H1 (cell line): ENCODE measurements at regions not wholly inside any gene's neighbourhood (a gene's known extent, or its start where the extent isn't known, plus 50 kb on each side); places are given as distances from the start of the nearest gene placed in this dataset.

Source experiments
- CTCF ChIA-PET: fragments of 300-600 bp; sonication (Branson Sonifier 250); formaldehyde crosslinking; loops from one replicate; lab custom pipeline; 2021; ENCODE audit not compliant: partially characterized antibody; lab: Charles Lee
- POLR2A ChIA-PET: fragments of 300-600 bp; sonication (Branson Sonifier 250); formaldehyde crosslinking; loops from one replicate; lab custom pipeline; 2021; ENCODE audit warnings: inconsistent platforms; ENCODE audit not compliant: partially characterized antibody; lab: Charles Lee
- DNase-seq, 2 experiments: peaks; one replicate each; pipeline versions ENCODE4 v3.0.0 to v3.0.0-alpha.2; 2010 to 2022; ENCODE audit warnings: low spot score in 2 of 2, low read depth in 1 of 2, mixed read lengths in 1 of 2
- FAIRE-seq: peaks from 2 replicates; lab custom pipeline; 2011; peaks lifted over from hg19 to GRCh38; lab: Jason Lieb, UNC
- H2AFZ ChIP-seq: 2 replicates; pipeline ENCODE4 v1.8.1; 2012; ENCODE audit warnings: low read length, inconsistent platforms
- H2AK5ac ChIP-seq: 2 replicates; pipeline ENCODE4 v1.6.1; 2013; ENCODE audit warnings: low read depth, low read length
- H2BK120ac ChIP-seq: replicated peaks from 2 replicates; pipeline ENCODE3; 2013; ENCODE audit warnings: low read depth, low read length, inconsistent platforms
- H2BK12ac ChIP-seq: 2 replicates; pipeline ENCODE4 v1.6.1; 2013; ENCODE audit warnings: low read depth, low read length
- H2BK15ac ChIP-seq: 2 replicates; pipeline ENCODE4 v1.6.1; 2013; ENCODE audit warnings: low read length
- H2BK20ac ChIP-seq: 2 replicates; pipeline ENCODE4 v1.6.1; 2013; ENCODE audit warnings: low read length
- H2BK5ac ChIP-seq: 2 replicates; pipeline ENCODE4 v1.6.1; 2013; ENCODE audit warnings: low read depth, low read length
- H3K14ac ChIP-seq: 2 replicates; pipeline ENCODE4 v1.6.1; 2013; ENCODE audit warnings: inconsistent platforms; ENCODE audit not compliant: insufficient read length
- H3K18ac ChIP-seq: 2 replicates; pipeline ENCODE4 v1.6.1; 2013; ENCODE audit warnings: low read length; ENCODE audit errors: extremely low read depth
- H3K23ac ChIP-seq: 2 replicates; pipeline ENCODE4 v1.6.1; 2013; ENCODE audit warnings: inconsistent platforms; ENCODE audit not compliant: insufficient read length
- H3K23me2 ChIP-seq: 2 replicates; pipeline ENCODE4 v1.6.1; 2013; ENCODE audit warnings: low read depth, low read length
- H3K27ac ChIP-seq: 2 replicates; pipeline ENCODE4 v1.6.1; 2011; ENCODE audit warnings: low read depth, low read length, inconsistent platforms
- H3K27me3 ChIP-seq, 4 experiments: replicated peaks in 1 of 4; 1 replicate in 1 of 4; 2 replicates in 3 of 4; pipeline versions ENCODE4 v1.6.1 to v1.8.1; 2011 to 2013; ENCODE audit warnings: low read length in 3 of 4, mild to moderate bottlenecking in 3 of 4, inconsistent platforms in 2 of 4, mixed read lengths in 2 of 4, moderate library complexity in 1 of 4; ENCODE audit not compliant: control insufficient read depth in 3 of 4, insufficient read depth in 3 of 4; ENCODE audit errors: extremely low read depth in 1 of 4
- H3K36me3 ChIP-seq, 4 experiments: 2 replicates each; pipeline versions ENCODE4 v1.6.1 to v1.8.1; 2011 to 2013; ENCODE audit warnings: mild to moderate bottlenecking in 4 of 4, low read length in 3 of 4, moderate library complexity in 2 of 4, control low read depth in 1 of 4, inconsistent platforms in 1 of 4; ENCODE audit not compliant: insufficient read depth in 4 of 4, control insufficient read depth in 2 of 4
- H3K4ac ChIP-seq: replicated peaks from 2 replicates; pipeline ENCODE3; 2013; ENCODE audit warnings: low read length, low read depth, mixed read lengths, inconsistent platforms; ENCODE audit not compliant: insufficient read length
- H3K4me1 ChIP-seq, 4 experiments: replicated peaks in 1 of 4; 1 replicate in 1 of 4; 2 replicates in 3 of 4; pipeline versions ENCODE4 v1.6.1 to v1.8.1; 2011 to 2013; ENCODE audit warnings: low read length in 3 of 4, inconsistent platforms in 2 of 4, mixed read lengths in 1 of 4; ENCODE audit not compliant: insufficient read depth in 4 of 4, control insufficient read depth in 3 of 4
- H3K4me2 ChIP-seq, 2 experiments: 2 replicates each; pipeline versions ENCODE4 v1.6.1 to v1.8.1; 2011 to 2013; ENCODE audit warnings: low read depth in 2 of 2, low read length in 2 of 2, control low read depth in 1 of 2, inconsistent platforms in 1 of 2, mild to moderate bottlenecking in 1 of 2; ENCODE audit not compliant: insufficient read depth in 1 of 2
- H3K4me3 ChIP-seq, 4 experiments: fragments of 200-600, 300-600 bp in 1 of 4; sonication (generic), shearing (Covaris generic), sonication (Bioruptor Twin) in 1 of 4; 2 replicates each; pipeline versions ENCODE4 v1.5.1 to v1.8.1; 2011 to 2016; ENCODE audit warnings: low read length in 4 of 4, low read depth in 3 of 4, control low read depth in 2 of 4, inconsistent platforms in 2 of 4, mild to moderate bottlenecking in 2 of 4, mixed read lengths in 1 of 4, moderate library complexity in 1 of 4; ENCODE audit not compliant: insufficient read depth in 2 of 4; ENCODE audit errors: extremely low read depth in 1 of 4
- H3K56ac ChIP-seq: replicated peaks from 2 replicates; pipeline ENCODE3; 2013; ENCODE audit warnings: low read depth, mild to moderate bottlenecking, mixed read lengths, low read length, inconsistent platforms; ENCODE audit not compliant: insufficient read length
- H3K79me1 ChIP-seq: 2 replicates; pipeline ENCODE4 v1.6.1; 2013; ENCODE audit warnings: low read depth, low read length, control low read depth
- H3K79me2 ChIP-seq, 2 experiments: 2 replicates each; pipeline versions ENCODE4 v1.6.1 to v1.8.1; 2012 to 2013; ENCODE audit warnings: low read length in 2 of 2, mild to moderate bottlenecking in 2 of 2, inconsistent platforms in 1 of 2; ENCODE audit not compliant: insufficient read depth in 2 of 2, control insufficient read depth in 1 of 2
- H3K9ac ChIP-seq, 4 experiments: replicated peaks in 1 of 4; 1 replicate in 1 of 4; 2 replicates in 3 of 4; pipeline versions ENCODE4 v1.6.1 to v1.8.1; 2011 to 2013; ENCODE audit warnings: low read depth in 3 of 4, low read length in 3 of 4, control low read depth in 2 of 4, mild to moderate bottlenecking in 2 of 4, moderate library complexity in 2 of 4, inconsistent platforms in 1 of 4; ENCODE audit errors: extremely low read depth in 1 of 4
- H3K9me3 ChIP-seq, 2 experiments: 2 replicates each; pipeline versions ENCODE4 v1.6.1 to v1.8.1; 2012 to 2013; ENCODE audit warnings: mild to moderate bottlenecking in 2 of 2, moderate library complexity in 2 of 2, control low read depth in 1 of 2, inconsistent platforms in 1 of 2, low read depth in 1 of 2, low read length in 1 of 2, mixed read lengths in 1 of 2; ENCODE audit not compliant: insufficient read depth in 2 of 2
- H4K20me1 ChIP-seq, 2 experiments: replicated peaks in 1 of 2; 2 replicates each; pipeline versions ENCODE3 to v1.8.1; 2011 to 2013; ENCODE audit warnings: inconsistent platforms in 2 of 2, low read length in 2 of 2, mild to moderate bottlenecking in 1 of 2; ENCODE audit not compliant: insufficient read depth in 2 of 2, control insufficient read depth in 1 of 2
- H4K5ac ChIP-seq: 2 replicates; pipeline ENCODE4 v1.6.1; 2013; ENCODE audit warnings: low read length, low read depth, mixed read lengths, inconsistent platforms; ENCODE audit not compliant: insufficient read length
- H4K8ac ChIP-seq: 2 replicates; pipeline ENCODE4 v1.8.0; 2013; ENCODE audit warnings: mild to moderate bottlenecking, moderate library complexity, low read length, inconsistent platforms; ENCODE audit not compliant: insufficient read depth; ENCODE audit errors: extremely low read depth
- H4K91ac ChIP-seq: replicated peaks from 2 replicates; pipeline ENCODE3; 2013; ENCODE audit warnings: low read length, mixed read lengths, inconsistent platforms; ENCODE audit not compliant: insufficient read length
- JUN ChIP-seq: IDR thresholded peaks from 2 replicates; pipeline ENCODE4 v1.6.1; 2011; ENCODE audit warnings: low read depth, mild to moderate bottlenecking, improper control_type of control experiment, low read length
- RFX5 ChIP-seq: IDR thresholded peaks from 2 replicates; pipeline ENCODE4 v1.6.1; 2011; ENCODE audit warnings: low read depth, low read length, improper control_type of control experiment, borderline replicate concordance
- SP1 ChIP-seq: IDR thresholded peaks from 2 replicates; pipeline ENCODE4 v1.6.1; 2011; ENCODE audit warnings: low read depth, low read length
- YY1 ChIP-seq: IDR thresholded peaks from 2 replicates; pipeline ENCODE4 v1.6.1; 2011; ENCODE audit warnings: low read depth, mild to moderate bottlenecking, low read length
- WGBS, 2 experiments: shearing (Covaris generic) in 1 of 2; methylation state at CpG; one replicate each; pipeline versions ENCODE4 v1.1.6 to v1.1.7; 2013 to 2015; ENCODE audit warnings: low lambda C conversion rate in 2 of 2, mixed read lengths in 2 of 2, inconsistent platforms in 1 of 2, low coverage in 1 of 2, missing lambda C conversion rate in 1 of 2; ENCODE audit not compliant: insufficient replicate concordance in 2 of 2, insufficient coverage in 1 of 2, insufficient read length in 1 of 2; ENCODE audit errors: extremely low coverage in 1 of 2, missing lambda C conversion rate in 1 of 2; 5-methylcytosine and 5-hydroxymethylcytosine counted together

DNA sequence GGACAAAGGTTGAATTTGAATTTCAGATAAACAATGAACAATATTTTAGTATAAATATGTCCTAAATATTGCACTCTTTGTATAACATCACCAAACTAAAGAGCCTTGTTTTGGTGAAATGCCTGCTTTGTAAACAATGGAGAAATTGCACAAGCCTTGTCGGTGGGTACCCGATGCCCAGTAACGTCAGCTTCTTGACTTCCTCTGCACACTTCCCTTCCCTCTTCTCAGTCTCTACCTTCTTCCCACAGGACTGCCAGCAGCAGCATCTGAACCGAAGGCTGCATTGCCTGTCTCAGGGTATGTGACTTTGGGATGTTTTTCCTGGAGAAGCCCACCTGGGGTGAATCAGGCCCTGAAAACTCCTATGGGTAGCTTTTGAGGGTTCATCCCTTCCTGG lies 113.9 kb downstream of the UTP18 start:
- POLR2A ChIA-PET, result interaction anchor here (1.2 kb wide), 1 partner anchor 29 kb away, joined by 3 read pairs; no protein-coding TSS in a partner anchor
- TF ChIP-seq YY1 (no peak), RFX5 (no peak), SP1 (no peak), JUN (no peak)
- H3K4me2 ChIP-seq, result peak overlapping the region in 1 of 2 experiments; percentile 31; a peak in 2 of 4 replicates

More for the DNA sequence above, 113.9 kb downstream of the UTP18 start:
- Histone ChIP-seq H2BK15ac (no peak overlapping the region), H3K56ac (no peak overlapping the region), H3K14ac (no peak overlapping the region), H3K27ac (no peak overlapping the region), H2BK120ac (no peak overlapping the region), H4K5ac (no peak overlapping the region), H3K23me2 (no peaks in the 10 kb centered on the region), H3K79me2 (no peaks in the 10 kb centered on the region), H3K4ac (no peak overlapping the region), H3K27me3 (no peaks in the 10 kb centered on the region), H3K18ac (no peak overlapping the region), H2BK5ac (peak overlapping the region; percentile 86; the same call in 1 of the 2 replicates), H3K23ac (no peak overlapping the region), H3K4me1 (peaks cover 7 to 21% (median 10%) of the 10 kb centered on the region in 4 experiments; a peak in 6 of 7 replicates), H3K4me3 (no peak overlapping the region), H2AFZ (no peak overlapping the region), H3K9ac (no peak overlapping the region), H3K36me3 (no peaks in the 10 kb centered on the region), H4K20me1 (no peaks in the 10 kb centered on the region), H4K8ac (no peak overlapping the region), H2AK5ac (peak overlapping the region; percentile 10; the same call in 1 of the 2 replicates), H4K91ac (peak overlapping the region; percentile 36), H3K79me1 (no peaks in the 10 kb centered on the region), H2BK12ac (peak overlapping the region; percentile 78), H3K9me3 (no peaks in the 10 kb centered on the region), H2BK20ac (peak overlapping the region; percentile 74; the same call in 1 of the 2 replicates)
- FAIRE-seq (no peak), DNase-seq (no peak)
- CTCF ChIA-PET, result interaction anchor here (0.8 to 1.9 kb wide), 5 partner anchors 8 to 359 kb away, joined by 3 to 10 read pairs (median 5); no protein-coding TSS in a partner anchor
- 82% methylated on average over 3 of the region's 4 CpGs; no CpG with 5 or more reads in 1 of the 2 experiments for WGBS, 2 experiments
